GM12878 (cell line): ENCODE measurements at regions not wholly inside any gene's neighbourhood (a gene's known extent, or its start where the extent isn't known, plus 50 kb on each side); places are given as distances from the start of the nearest gene placed in this dataset.

Source experiments
- MXI1 ChIP-seq: fragments of 150-350 bp; IDR thresholded peaks from 2 replicates; pipeline ENCODE4 v1.6.1; 2011; ENCODE audit warnings: low read depth, mild to moderate bottlenecking, inconsistent platforms, low read length, improper control_type of control experiment
- MYB ChIP-seq: fragments of 150-350 bp; IDR thresholded peaks from 2 replicates; pipeline ENCODE4 v1.6.1; 2014; ENCODE audit warnings: mild to moderate bottlenecking, low read depth, low read length, borderline replicate concordance
- NRF1 ChIP-seq: conservative IDR thresholded peaks from 2 replicates; pipeline ENCODE4 v1.6.1; 2011; ENCODE audit warnings: mild to moderate bottlenecking, low read depth, low read length, improper control_type of control experiment
- POLR2A ChIP-seq: IDR thresholded peaks from 2 replicates; pipeline ENCODE4 v1.6.1; 2011; ENCODE audit warnings: low read depth, mild to moderate bottlenecking, low read length
- POLR2AphosphoS5 ChIP-seq: IDR thresholded peaks from 2 replicates; pipeline ENCODE4 v1.6.1; 2011; ENCODE audit warnings: mild to moderate bottlenecking, low read length, inconsistent platforms
- SREBF2 ChIP-seq: IDR thresholded peaks from 2 replicates; pipeline ENCODE4 v1.6.1; 2012; ENCODE audit warnings: mild to moderate bottlenecking, low read length
- TAF1 ChIP-seq: IDR thresholded peaks from 2 replicates; pipeline ENCODE4 v1.6.1; 2011; ENCODE audit warnings: mild to moderate bottlenecking, low read depth, low read length, borderline replicate concordance

DNA sequence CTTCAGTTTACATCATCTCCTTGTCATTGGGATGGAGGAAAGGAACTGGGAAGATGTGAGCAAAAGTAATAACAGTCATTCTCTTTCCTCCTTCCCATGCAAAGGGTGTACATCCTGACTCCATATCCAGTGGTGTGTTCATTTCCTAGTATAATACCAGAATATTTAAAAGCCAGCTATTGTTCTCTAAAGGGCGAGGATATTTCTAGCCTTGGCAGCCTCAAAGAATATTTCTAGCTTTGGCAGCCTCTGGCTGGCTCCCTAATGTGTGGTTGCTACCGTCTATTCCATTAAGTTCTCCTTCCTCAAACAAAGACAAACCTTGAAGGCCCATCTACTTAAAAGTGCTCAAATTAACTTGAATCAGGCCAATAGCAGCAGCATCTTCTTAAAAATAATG is 114.0 kb downstream of the FAM76B start:
- TF ChIP-seq NRF1 (no peak), MYB (no peak), POLR2AphosphoS5 (no peak), MXI1 (no peak), TAF1 (no peak), POLR2A (no peak), SREBF2 (no peak)
